ENCODE measurements at regions not wholly inside any gene's neighbourhood (a gene's known extent, or its start where the extent isn't known, plus 50 kb on each side); places are given as distances from the start of the nearest gene placed in this dataset.
"Not testable (repeated sequence)": the region's sequence is repeated elsewhere in the genome, so short reads cannot be mapped to it uniquely, and the experiment has no call there.

GRCh38 chr6:98014442-98015201 lies 731.6 kb upstream of the MMS22L start:
- no peak for DNase-seq (ENCODE audit: low read depth in 1 of 2, low spot score in 1 of 2)

GRCh38 chr6:98016565-98016964 lies 733.5 kb upstream of the MMS22L start:
- no peak for DNase-seq (ENCODE audit: low read depth in 1 of 2, low spot score in 1 of 2)

GRCh38 chr6:98020222-98020621 lies 737.2 kb upstream of the MMS22L start:
- no peak for DNase-seq (ENCODE audit: low read depth in 1 of 2, low spot score in 1 of 2)

- no peak for DNase-seq (ENCODE audit: low read depth in 1 of 2, low spot score in 1 of 2)
Measured at GRCh38 chr6:98024359-98024758, 741.3 kb upstream of the MMS22L start.

- DNase-seq (ENCODE audit: low read depth in 1 of 2, low spot score in 1 of 2), result no peak
Measured at GRCh38 chr6:98027898-98028297, 744.9 kb upstream of the MMS22L start.

GRCh38 chr6:98033617-98034016 lies 750.6 kb upstream of the MMS22L start:
- no peak for DNase-seq (ENCODE audit: low read depth in 1 of 2, low spot score in 1 of 2)

- DNase-seq (ENCODE audit: low read depth in 1 of 2, low spot score in 1 of 2), result no peak
Measured at GRCh38 chr6:98036344-98036923, 753.4 kb upstream of the MMS22L start.

GRCh38 chr6:98037571-98037970 lies 754.6 kb upstream of the MMS22L start:
- no peak for DNase-seq (ENCODE audit: low read depth in 1 of 2, low spot score in 1 of 2)

- no peak for DNase-seq (ENCODE audit: low read depth in 1 of 2, low spot score in 1 of 2)
Measured at GRCh38 chr6:98039443-98039842, 756.4 kb upstream of the MMS22L start.

GRCh38 chr6:98039904-98040607 lies 757.0 kb upstream of the MMS22L start:
- no peak for DNase-seq (ENCODE audit: low read depth in 1 of 2, low spot score in 1 of 2)

GRCh38 chr6:98041056-98041455 lies 758.0 kb upstream of the MMS22L start:
- DNase-seq (ENCODE audit: low read depth in 1 of 2, low spot score in 1 of 2), result no peak

GRCh38 chr6:98041921-98042320 lies 758.9 kb upstream of the MMS22L start:
- no peak for DNase-seq (ENCODE audit: low read depth in 1 of 2, low spot score in 1 of 2)

GRCh38 chr6:98044151-98044561 lies 761.1 kb upstream of the MMS22L start:
- DNase-seq (ENCODE audit: low read depth in 1 of 2, low spot score in 1 of 2), result no peak

- DNase-seq (ENCODE audit: low read depth in 1 of 2, low spot score in 1 of 2), result no peak
Measured at GRCh38 chr6:98044791-98045470, 761.9 kb upstream of the MMS22L start.

GRCh38 chr6:98047164-98047563 lies 764.1 kb upstream of the MMS22L start:
- DNase-seq (ENCODE audit: low read depth in 1 of 2, low spot score in 1 of 2), result no peak

- no peak for DNase-seq (ENCODE audit: low read depth in 1 of 2, low spot score in 1 of 2)
Measured at GRCh38 chr6:98047871-98048270, 764.9 kb upstream of the MMS22L start.

- no peak for DNase-seq (ENCODE audit: low read depth in 1 of 2, low spot score in 1 of 2)
Measured at GRCh38 chr6:98054453-98054852, 771.4 kb upstream of the MMS22L start.

- DNase-seq (ENCODE audit: low read depth in 1 of 2, low spot score in 1 of 2), result no peak
Measured at GRCh38 chr6:98056955-98057354, 773.9 kb upstream of the MMS22L start.

- no peak for DNase-seq (ENCODE audit: low read depth in 1 of 2, low spot score in 1 of 2)
Measured at GRCh38 chr6:98067375-98067774, 767.0 kb upstream of the POU3F2 start.

GRCh38 chr6:98088537-98088936 lies 745.8 kb upstream of the POU3F2 start:
- not testable (repeated sequence) for DNase-seq (ENCODE audit: low read depth in 1 of 2, low spot score in 1 of 2)

- no peak for DNase-seq (ENCODE audit: low read depth in 1 of 2, low spot score in 1 of 2)
Measured at GRCh38 chr6:98092331-98092730, 742.0 kb upstream of the POU3F2 start.

GRCh38 chr6:98094696-98095095 lies 739.7 kb upstream of the POU3F2 start:
- DNase-seq (ENCODE audit: low read depth in 1 of 2, low spot score in 1 of 2), result no peak
